ENCODE measurements at regions not wholly inside any gene's neighbourhood (a gene's known extent, or its start where the extent isn't known, plus 50 kb on each side); places are given as distances from the start of the nearest gene placed in this dataset.

GRCh38 chr1:162984699-162985098 lies 84.5 kb upstream of the RGS4 start:
- H3K36me3 ChIP-seq: no peaks in the 10 kb centered on the region
- intact Hi-C loops (cut with DNase I): no loop called here
- DNase-seq: no peak
- H3K4me3 ChIP-seq: no peak overlapping the region
- H3K9me3 ChIP-seq: no peaks in the 10 kb centered on the region
- no peaks in the 10 kb centered on the region for H3K27me3 ChIP-seq
- H3K27ac ChIP-seq: no peak overlapping the region
- WGBS, 4 donors: 38 to 57% (median 47%) methylated on average over 2 of the region's 2 CpGs
- peak in 1 of 4 donors; percentile 39 for ATAC-seq
- no peaks in the 10 kb centered on the region for H3K4me1 ChIP-seq
- TF ChIP-seq CTCF (IDR thresholded peaks at IDR 0.05): no peak
- TF ChIP-seq POLR2A (IDR thresholded peaks at IDR 0.05): no peak

- H3K4me1 ChIP-seq: no peaks in the 10 kb centered on the region
- WGBS, 4 donors: 80 to 90% (median 88%) methylated on average over 3 of the region's 3 CpGs
Measured at GRCh38 chr1:162983671-162984425, 85.3 kb upstream of the RGS4 start.

GRCh38 chr1:162982364-162982763 lies 86.8 kb upstream of the RGS4 start:
- Histone ChIP-seq H3K9me3 (no peaks in the 10 kb centered on the region), H3K36me3 (no peaks in the 10 kb centered on the region), H3K4me3 (no peak overlapping the region), H3K4me1 (no peaks in the 10 kb centered on the region), H3K27me3 (no peaks in the 10 kb centered on the region), H3K27ac (no peak overlapping the region)
- TF ChIP-seq POLR2A (IDR thresholded peaks at IDR 0.05) (no peak), CTCF (IDR thresholded peaks at IDR 0.05) (no peak)
- DNase-seq: no peak
- intact Hi-C loops (cut with DNase I): no loop called here
- no peak for ATAC-seq

More at GRCh38 chr1:162983671-162984425, 85.3 kb upstream of the RGS4 start:
- Histone ChIP-seq H3K9me3 (no peaks in the 10 kb centered on the region), H3K36me3 (no peaks in the 10 kb centered on the region), H3K4me3 (no peak overlapping the region), H3K27ac (no peak overlapping the region), H3K27me3 (no peaks in the 10 kb centered on the region)
- intact Hi-C loops (cut with DNase I): no loop called here
- no peak for TF ChIP-seq POLR2A (IDR thresholded peaks at IDR 0.05)
- TF ChIP-seq CTCF (IDR thresholded peaks at IDR 0.05): no peak
- ATAC-seq (no peak), DNase-seq (no peak)

GRCh38 chr1:162977944-162978568 lies 91.1 kb upstream of the RGS4 start:
- WGBS, 4 donors: 51 to 63% (median 57%) methylated on average over 8 of the region's 8 CpGs
- Histone ChIP-seq H3K27ac (no peak overlapping the region), H3K4me1 (no peaks in the 10 kb centered on the region), H3K27me3 (no peaks in the 10 kb centered on the region), H3K36me3 (no peaks in the 10 kb centered on the region), H3K4me3 (no peak overlapping the region), H3K9me3 (no peaks in the 10 kb centered on the region)
- intact Hi-C loops (cut with DNase I): no loop called here
- no peak for TF ChIP-seq CTCF (IDR thresholded peaks at IDR 0.05)
- no peak for TF ChIP-seq POLR2A (IDR thresholded peaks at IDR 0.05)
- DNase-seq: no peak
- ATAC-seq: no peak
